GM06990 (cell line): ENCODE measurements at regions not wholly inside any gene's neighbourhood (a gene's known extent, or its start where the extent isn't known, plus 50 kb on each side); places are given as distances from the start of the nearest gene placed in this dataset.
"Not testable (repeated sequence)": the region's sequence is repeated elsewhere in the genome, so short reads cannot be mapped to it uniquely, and the experiment has no call there.

Source experiments
- DNase-seq: peaks from one replicate; pipeline ENCODE4 v3.0.0-alpha.2; 2011; ENCODE audit not compliant: insufficient read length; ENCODE audit errors: extremely low read depth
- H3K27me3 ChIP-seq: replicated peaks from 2 replicates; pipeline ENCODE4 v1.6.0; 2011; ENCODE audit warnings: low read length; ENCODE audit not compliant: control insufficient read depth, insufficient read depth
- H3K36me3 ChIP-seq: 2 replicates; pipeline ENCODE4 v1.5.1; 2011; ENCODE audit warnings: low read length; ENCODE audit not compliant: control insufficient read depth, insufficient read depth
- H3K4me3 ChIP-seq: replicated peaks from 2 replicates; pipeline ENCODE4 v1.5.1; 2011; ENCODE audit warnings: low read depth, mild to moderate bottlenecking, control low read depth, low read length
- CTCF ChIP-seq: IDR thresholded peaks from 2 replicates; pipeline ENCODE4 v1.5.1; 2011; ENCODE audit warnings: low read length, control low read depth, mild to moderate bottlenecking, inconsistent platforms; ENCODE audit not compliant: insufficient read depth, poor library complexity, severe bottlenecking

- no peak overlapping the region for H3K4me3 ChIP-seq
- H3K36me3 ChIP-seq, result no peaks in the 10 kb centered on the region
- TF ChIP-seq CTCF, result no peak
- no peak for DNase-seq
- no peaks in the 10 kb centered on the region for H3K27me3 ChIP-seq
These were observed 174.7 kb downstream of the MAP2K4 start for GRCh38 chr17:12195418-12195817.

- H3K27me3 ChIP-seq, result no peaks in the 10 kb centered on the region
- no peaks in the 10 kb centered on the region for H3K36me3 ChIP-seq
These were observed 180.7 kb downstream of the MAP2K4 start for GRCh38 chr17:12201294-12201880.

GRCh38 chr17:12209632-12210191 is 189.0 kb downstream of the MAP2K4 start:
- DNase-seq, result no peak
- Histone ChIP-seq H3K36me3 (no peaks in the 10 kb centered on the region), H3K4me3 (no peak overlapping the region), H3K27me3 (no peaks in the 10 kb centered on the region; the same call in 1 of the 2 replicates)
- TF ChIP-seq CTCF, result no peak

More at GRCh38 chr17:12201294-12201880, 180.7 kb downstream of the MAP2K4 start:
- H3K4me3 ChIP-seq, result no peak overlapping the region
- no peak for DNase-seq
- TF ChIP-seq CTCF, result no peak

GRCh38 chr17:12220714-12221439 is 200.2 kb downstream of the MAP2K4 start:
- H3K4me3 ChIP-seq, DNase-seq, H3K27me3 ChIP-seq, H3K36me3 ChIP-seq: not testable (repeated sequence)

DNA sequence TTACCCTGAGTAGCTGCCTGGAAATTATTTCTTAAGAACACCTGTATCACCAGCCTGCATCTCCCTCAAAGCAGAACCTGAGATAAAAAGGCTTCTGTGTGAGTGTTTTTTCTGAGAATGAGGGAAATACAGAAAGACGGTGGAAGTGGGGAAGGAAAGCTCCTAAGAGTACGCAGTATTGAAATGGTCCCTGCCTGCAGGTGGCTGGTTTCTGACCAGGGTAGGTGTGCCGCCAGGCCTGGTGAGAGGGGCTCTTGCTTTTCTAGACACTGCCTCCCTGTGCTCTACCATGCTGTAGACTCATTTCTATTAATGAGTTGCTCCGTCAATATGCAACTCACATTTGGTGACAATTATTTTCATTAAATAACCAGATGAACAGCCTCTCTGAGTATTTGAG is 201.7 kb downstream of the MAP2K4 start:
- DNase-seq, result no peak
- Histone ChIP-seq H3K27me3 (no peaks in the 10 kb centered on the region), H3K36me3 (no peaks in the 10 kb centered on the region), H3K4me3 (no peak overlapping the region)
- TF ChIP-seq CTCF, result no peak

DNA sequence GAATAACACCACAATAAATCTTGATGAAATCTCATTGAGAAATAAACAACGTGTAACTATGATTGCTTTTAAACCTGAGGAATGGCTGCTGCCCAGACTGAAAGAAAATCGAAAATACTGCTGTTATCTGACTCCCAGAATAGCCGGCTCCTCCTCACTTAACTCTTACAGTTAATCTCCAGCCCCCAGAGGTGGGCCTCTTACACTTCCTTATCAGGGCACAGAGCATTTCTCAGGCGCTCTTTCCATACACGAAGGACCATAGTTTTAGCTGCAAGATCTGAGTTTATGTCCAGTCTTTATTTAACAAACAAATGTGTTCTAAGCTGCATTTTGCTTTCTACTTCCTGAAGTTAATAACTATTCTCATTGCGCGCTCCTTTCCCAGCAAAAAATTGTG is 206.9 kb downstream of the MAP2K4 start:
- TF ChIP-seq CTCF, result no peak
- DNase-seq, result no peak
- H3K4me3 ChIP-seq, result no peak overlapping the region
- H3K36me3 ChIP-seq, result no peaks in the 10 kb centered on the region
- H3K27me3 ChIP-seq, result no peaks in the 10 kb centered on the region
